ENCODE measurements at regions not wholly inside any gene's neighbourhood (a gene's known extent, or its start where the extent isn't known, plus 50 kb on each side); places are given as distances from the start of the nearest gene placed in this dataset.

DNA sequence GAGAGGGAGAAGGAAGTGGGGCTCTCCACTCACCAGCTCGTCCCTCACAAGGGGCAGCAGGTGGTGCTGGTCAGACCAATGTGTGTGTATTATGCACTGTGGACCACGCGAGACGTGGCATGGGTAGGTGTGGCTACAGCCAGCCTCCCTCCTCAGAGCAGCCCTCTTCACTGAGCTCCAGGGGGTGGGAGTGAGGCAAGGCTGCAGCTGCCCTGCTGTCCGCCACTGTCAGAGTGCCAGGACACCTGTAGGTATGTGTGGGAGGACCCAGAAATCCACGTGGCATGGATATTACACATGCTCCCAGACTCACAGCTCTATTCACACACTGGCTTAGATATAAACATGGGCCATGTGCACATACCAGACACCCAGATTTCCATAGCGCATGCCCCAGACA is 90.3 kb downstream of the VEGFA start:
- TF ChIP-seq CEBPB (IDR thresholded peaks at IDR 0.05; ENCODE audit: low read depth) (no peak), POLR2AphosphoS5 (IDR thresholded peaks at IDR 0.05; ENCODE audit: low read depth, low read length) (no peak), JUND (IDR thresholded peaks at IDR 0.05) (no peak), EZH2 (IDR thresholded peaks at IDR 0.05) (no peak), FOSL1 (IDR thresholded peaks at IDR 0.05; ENCODE audit: low read depth) (no peak), EZH2phosphoT487 (IDR thresholded peaks at IDR 0.05; ENCODE audit: borderline replicate concordance) (no peak), SIN3A (IDR thresholded peaks at IDR 0.05; ENCODE audit: low read depth) (no peak), POLR2A (IDR thresholded peaks at IDR 0.05; ENCODE audit: borderline replicate concordance, extremely low read depth, insufficient read depth, insufficient read length) (no peak)
- TF ChIP-seq, protein P1, sequence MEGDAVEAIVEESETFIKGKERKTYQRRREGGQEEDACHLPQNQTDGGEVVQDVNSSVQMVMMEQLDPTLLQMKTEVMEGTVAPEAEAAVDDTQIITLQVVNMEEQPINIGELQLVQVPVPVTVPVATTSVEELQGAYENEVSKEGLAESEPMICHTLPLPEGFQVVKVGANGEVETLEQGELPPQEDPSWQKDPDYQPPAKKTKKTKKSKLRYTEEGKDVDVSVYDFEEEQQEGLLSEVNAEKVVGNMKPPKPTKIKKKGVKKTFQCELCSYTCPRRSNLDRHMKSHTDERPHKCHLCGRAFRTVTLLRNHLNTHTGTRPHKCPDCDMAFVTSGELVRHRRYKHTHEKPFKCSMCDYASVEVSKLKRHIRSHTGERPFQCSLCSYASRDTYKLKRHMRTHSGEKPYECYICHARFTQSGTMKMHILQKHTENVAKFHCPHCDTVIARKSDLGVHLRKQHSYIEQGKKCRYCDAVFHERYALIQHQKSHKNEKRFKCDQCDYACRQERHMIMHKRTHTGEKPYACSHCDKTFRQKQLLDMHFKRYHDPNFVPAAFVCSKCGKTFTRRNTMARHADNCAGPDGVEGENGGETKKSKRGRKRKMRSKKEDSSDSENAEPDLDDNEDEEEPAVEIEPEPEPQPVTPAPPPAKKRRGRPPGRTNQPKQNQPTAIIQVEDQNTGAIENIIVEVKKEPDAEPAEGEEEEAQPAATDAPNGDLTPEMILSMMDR (IDR thresholded peaks at IDR 0.05 in 2 of 3, conservative IDR thresholded peaks at IDR 0.05 in 1 of 3; ENCODE audit: borderline replicate concordance in 1 of 3, insufficient read depth in 1 of 3, low read depth in 2 of 3, low read length in 2 of 3) = no peak
- TF ChIP-seq, protein P2, sequence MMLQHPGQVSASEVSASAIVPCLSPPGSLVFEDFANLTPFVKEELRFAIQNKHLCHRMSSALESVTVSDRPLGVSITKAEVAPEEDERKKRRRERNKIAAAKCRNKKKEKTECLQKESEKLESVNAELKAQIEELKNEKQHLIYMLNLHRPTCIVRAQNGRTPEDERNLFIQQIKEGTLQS (IDR thresholded peaks at IDR 0.05) = no peak
- TF ChIP-seq, protein P3, sequence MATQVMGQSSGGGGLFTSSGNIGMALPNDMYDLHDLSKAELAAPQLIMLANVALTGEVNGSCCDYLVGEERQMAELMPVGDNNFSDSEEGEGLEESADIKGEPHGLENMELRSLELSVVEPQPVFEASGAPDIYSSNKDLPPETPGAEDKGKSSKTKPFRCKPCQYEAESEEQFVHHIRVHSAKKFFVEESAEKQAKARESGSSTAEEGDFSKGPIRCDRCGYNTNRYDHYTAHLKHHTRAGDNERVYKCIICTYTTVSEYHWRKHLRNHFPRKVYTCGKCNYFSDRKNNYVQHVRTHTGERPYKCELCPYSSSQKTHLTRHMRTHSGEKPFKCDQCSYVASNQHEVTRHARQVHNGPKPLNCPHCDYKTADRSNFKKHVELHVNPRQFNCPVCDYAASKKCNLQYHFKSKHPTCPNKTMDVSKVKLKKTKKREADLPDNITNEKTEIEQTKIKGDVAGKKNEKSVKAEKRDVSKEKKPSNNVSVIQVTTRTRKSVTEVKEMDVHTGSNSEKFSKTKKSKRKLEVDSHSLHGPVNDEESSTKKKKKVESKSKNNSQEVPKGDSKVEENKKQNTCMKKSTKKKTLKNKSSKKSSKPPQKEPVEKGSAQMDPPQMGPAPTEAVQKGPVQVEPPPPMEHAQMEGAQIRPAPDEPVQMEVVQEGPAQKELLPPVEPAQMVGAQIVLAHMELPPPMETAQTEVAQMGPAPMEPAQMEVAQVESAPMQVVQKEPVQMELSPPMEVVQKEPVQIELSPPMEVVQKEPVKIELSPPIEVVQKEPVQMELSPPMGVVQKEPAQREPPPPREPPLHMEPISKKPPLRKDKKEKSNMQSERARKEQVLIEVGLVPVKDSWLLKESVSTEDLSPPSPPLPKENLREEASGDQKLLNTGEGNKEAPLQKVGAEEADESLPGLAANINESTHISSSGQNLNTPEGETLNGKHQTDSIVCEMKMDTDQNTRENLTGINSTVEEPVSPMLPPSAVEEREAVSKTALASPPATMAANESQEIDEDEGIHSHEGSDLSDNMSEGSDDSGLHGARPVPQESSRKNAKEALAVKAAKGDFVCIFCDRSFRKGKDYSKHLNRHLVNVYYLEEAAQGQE (IDR thresholded peaks at IDR 0.05; ENCODE audit: low read depth) = no peak
- TF ChIP-seq, protein P4, sequence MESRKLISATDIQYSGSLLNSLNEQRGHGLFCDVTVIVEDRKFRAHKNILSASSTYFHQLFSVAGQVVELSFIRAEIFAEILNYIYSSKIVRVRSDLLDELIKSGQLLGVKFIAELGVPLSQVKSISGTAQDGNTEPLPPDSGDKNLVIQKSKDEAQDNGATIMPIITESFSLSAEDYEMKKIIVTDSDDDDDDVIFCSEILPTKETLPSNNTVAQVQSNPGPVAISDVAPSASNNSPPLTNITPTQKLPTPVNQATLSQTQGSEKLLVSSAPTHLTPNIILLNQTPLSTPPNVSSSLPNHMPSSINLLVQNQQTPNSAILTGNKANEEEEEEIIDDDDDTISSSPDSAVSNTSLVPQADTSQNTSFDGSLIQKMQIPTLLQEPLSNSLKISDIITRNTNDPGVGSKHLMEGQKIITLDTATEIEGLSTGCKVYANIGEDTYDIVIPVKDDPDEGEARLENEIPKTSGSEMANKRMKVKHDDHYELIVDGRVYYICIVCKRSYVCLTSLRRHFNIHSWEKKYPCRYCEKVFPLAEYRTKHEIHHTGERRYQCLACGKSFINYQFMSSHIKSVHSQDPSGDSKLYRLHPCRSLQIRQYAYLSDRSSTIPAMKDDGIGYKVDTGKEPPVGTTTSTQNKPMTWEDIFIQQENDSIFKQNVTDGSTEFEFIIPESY (IDR thresholded peaks at IDR 0.05; ENCODE audit: extremely low read depth, insufficient replicate concordance, low read length) = no peak

All from HCT116 (cell line).